ENCODE measurements at regions not wholly inside any gene's neighbourhood (a gene's known extent, or its start where the extent isn't known, plus 50 kb on each side); places are given as distances from the start of the nearest gene placed in this dataset.

GRCh38 chrX:107566604-107567262, 61.6 kb upstream of the PRPS1 start:
- peak in 1 of 2 donors; percentile 58 for DNase-seq (ENCODE audit: low read depth in 2 of 2)

DNA sequence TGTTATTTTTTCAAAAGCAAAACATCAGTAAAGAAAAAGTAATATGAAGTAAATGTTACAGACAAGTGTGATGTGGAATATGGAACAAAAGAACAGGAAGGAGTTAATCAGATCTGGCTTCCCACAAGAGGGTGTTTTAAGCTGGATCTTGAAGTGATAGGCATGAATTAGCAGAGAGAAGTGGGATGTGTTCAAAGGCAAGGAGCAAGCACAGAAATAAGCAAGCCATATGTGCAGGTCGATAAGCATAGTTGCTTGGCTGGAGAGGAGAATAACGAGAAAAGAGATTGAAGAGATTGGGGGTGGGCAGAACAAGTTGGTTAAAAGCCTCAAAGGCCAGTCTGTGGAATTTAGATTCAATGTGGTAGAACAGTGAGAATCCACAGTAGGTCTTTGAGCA, 60.9 kb upstream of the PRPS1 start:
- Histone ChIP-seq H3K4me3 (replicated peaks in 1 of 4; ENCODE audit: control extremely low read depth in 1 of 4, insufficient read depth in 1 of 4, low read depth in 3 of 4, low read length in 4 of 4) (no peak overlapping the region), H3K4me1 (ENCODE audit: control insufficient read depth, extremely low read depth, insufficient read depth, low read length) (peaks cover 5% of the 10 kb centered on the region), H3K4me2 (ENCODE audit: extremely low read depth, insufficient read depth, low read length) (no peak overlapping the region), H3K9me3 (ENCODE audit: control insufficient read depth, insufficient read depth, low read depth, low read length) (no peaks in the 10 kb centered on the region), H3K27ac (ENCODE audit: insufficient read depth, low read length) (no peak overlapping the region), H3K36me3 (ENCODE audit: control insufficient read depth, insufficient read depth, low read length) (no peaks in the 10 kb centered on the region), H3K27me3 (ENCODE audit: control insufficient read depth, insufficient read depth, low read length) (no peaks in the 10 kb centered on the region), H2AFZ (ENCODE audit: low read length) (no peak overlapping the region), H3K9ac (ENCODE audit: insufficient read depth, low read length) (no peak overlapping the region), H3K79me2 (ENCODE audit: control insufficient read depth, insufficient read depth, low read length) (no peaks in the 10 kb centered on the region), H4K20me1 (ENCODE audit: control insufficient read depth, extremely low read depth, insufficient read depth, low read length) (no peaks in the 10 kb centered on the region)
- DNase-seq (ENCODE audit: low read depth in 2 of 2) = no peak
- TF ChIP-seq, protein P1, sequence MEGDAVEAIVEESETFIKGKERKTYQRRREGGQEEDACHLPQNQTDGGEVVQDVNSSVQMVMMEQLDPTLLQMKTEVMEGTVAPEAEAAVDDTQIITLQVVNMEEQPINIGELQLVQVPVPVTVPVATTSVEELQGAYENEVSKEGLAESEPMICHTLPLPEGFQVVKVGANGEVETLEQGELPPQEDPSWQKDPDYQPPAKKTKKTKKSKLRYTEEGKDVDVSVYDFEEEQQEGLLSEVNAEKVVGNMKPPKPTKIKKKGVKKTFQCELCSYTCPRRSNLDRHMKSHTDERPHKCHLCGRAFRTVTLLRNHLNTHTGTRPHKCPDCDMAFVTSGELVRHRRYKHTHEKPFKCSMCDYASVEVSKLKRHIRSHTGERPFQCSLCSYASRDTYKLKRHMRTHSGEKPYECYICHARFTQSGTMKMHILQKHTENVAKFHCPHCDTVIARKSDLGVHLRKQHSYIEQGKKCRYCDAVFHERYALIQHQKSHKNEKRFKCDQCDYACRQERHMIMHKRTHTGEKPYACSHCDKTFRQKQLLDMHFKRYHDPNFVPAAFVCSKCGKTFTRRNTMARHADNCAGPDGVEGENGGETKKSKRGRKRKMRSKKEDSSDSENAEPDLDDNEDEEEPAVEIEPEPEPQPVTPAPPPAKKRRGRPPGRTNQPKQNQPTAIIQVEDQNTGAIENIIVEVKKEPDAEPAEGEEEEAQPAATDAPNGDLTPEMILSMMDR (conservative IDR thresholded peaks at IDR 0.05 in 1 of 2, IDR thresholded peaks at IDR 0.05 in 1 of 2; ENCODE audit: low read depth in 1 of 2, low read length in 2 of 2) = no peak
- no peak for TF ChIP-seq EZH2 (IDR thresholded peaks at IDR 0.05; ENCODE audit: low read length, missing control alignments)

More at GRCh38 chrX:107566604-107567262, 61.6 kb upstream of the PRPS1 start:
- H3K4me3 ChIP-seq (replicated peaks in 1 of 4; ENCODE audit: control extremely low read depth in 1 of 4, insufficient read depth in 1 of 4, low read depth in 3 of 4, low read length in 4 of 4) = no peak overlapping the region
- no peaks in the 10 kb centered on the region for H3K79me2 ChIP-seq (ENCODE audit: control insufficient read depth, insufficient read depth, low read length)
- H2AFZ ChIP-seq (ENCODE audit: low read length) = no peak overlapping the region
- peaks cover 5% of the 10 kb centered on the region for H3K4me1 ChIP-seq (ENCODE audit: control insufficient read depth, extremely low read depth, insufficient read depth, low read length)
- no peak overlapping the region for H3K4me2 ChIP-seq (ENCODE audit: extremely low read depth, insufficient read depth, low read length)
- no peaks in the 10 kb centered on the region for H3K27me3 ChIP-seq (ENCODE audit: control insufficient read depth, insufficient read depth, low read length)
- no peaks in the 10 kb centered on the region for H4K20me1 ChIP-seq (ENCODE audit: control insufficient read depth, extremely low read depth, insufficient read depth, low read length)
- H3K27ac ChIP-seq (ENCODE audit: insufficient read depth, low read length) = no peak overlapping the region
- no peaks in the 10 kb centered on the region for H3K36me3 ChIP-seq (ENCODE audit: control insufficient read depth, insufficient read depth, low read length)
- H3K9me3 ChIP-seq (ENCODE audit: control insufficient read depth, insufficient read depth, low read depth, low read length) = no peaks in the 10 kb centered on the region
- TF ChIP-seq, protein P1 (conservative IDR thresholded peaks at IDR 0.05 in 1 of 2, IDR thresholded peaks at IDR 0.05 in 1 of 2; ENCODE audit: low read depth in 1 of 2, low read length in 2 of 2) = no peak
- TF ChIP-seq EZH2 (IDR thresholded peaks at IDR 0.05; ENCODE audit: low read length, missing control alignments) = no peak
- H3K9ac ChIP-seq (ENCODE audit: insufficient read depth, low read length) = no peak overlapping the region

DNA sequence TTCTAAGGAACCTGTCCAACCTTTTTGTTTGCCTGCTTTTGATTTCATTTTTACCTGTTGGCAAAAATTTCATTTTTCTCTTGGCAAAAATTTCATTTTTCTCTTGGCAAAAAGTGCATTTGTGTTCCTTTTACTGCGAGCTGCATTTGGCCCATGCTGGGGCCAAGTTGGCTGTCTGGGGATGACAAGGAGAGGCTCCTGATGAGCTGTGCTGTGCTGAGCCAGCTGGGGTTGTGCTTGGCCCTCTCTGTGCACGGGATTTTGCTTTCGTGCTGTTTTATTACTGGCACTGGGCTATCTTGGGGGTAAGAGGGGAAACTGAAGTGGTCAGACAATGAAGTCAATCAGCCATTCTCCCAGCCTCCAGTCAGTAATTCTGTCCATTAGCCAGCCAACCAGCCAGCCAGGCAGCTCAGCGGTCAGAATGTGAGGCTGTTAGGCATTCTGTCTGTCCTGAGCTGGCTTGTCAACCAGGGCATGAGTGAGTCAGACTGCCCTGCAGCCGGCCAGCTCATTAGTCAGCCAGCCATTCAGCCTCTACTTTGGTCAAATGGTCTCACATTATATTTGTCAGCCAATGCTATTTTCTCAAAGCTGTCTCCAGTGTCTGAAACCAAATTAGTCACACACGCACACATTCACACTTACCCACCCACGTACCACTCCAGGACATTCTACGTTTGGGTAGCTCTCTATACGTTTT, 56.9 kb upstream of the PRPS1 start:
- no peaks in the 10 kb centered on the region for H4K20me1 ChIP-seq (ENCODE audit: control insufficient read depth, extremely low read depth, insufficient read depth, low read length)
- H3K4me1 ChIP-seq (ENCODE audit: control insufficient read depth, extremely low read depth, insufficient read depth, low read length) = peaks cover 6% of the 10 kb centered on the region
- H3K9ac ChIP-seq (ENCODE audit: insufficient read depth, low read length) = no peak overlapping the region
- TF ChIP-seq EZH2 (IDR thresholded peaks at IDR 0.05; ENCODE audit: low read length, missing control alignments) = no peak
- TF ChIP-seq, protein P1 (conservative IDR thresholded peaks at IDR 0.05 in 1 of 2, IDR thresholded peaks at IDR 0.05 in 1 of 2; ENCODE audit: low read depth in 1 of 2, low read length in 2 of 2) = no peak
- H3K4me2 ChIP-seq (ENCODE audit: extremely low read depth, insufficient read depth, low read length) = peak overlapping the region; percentile 42
- H3K36me3 ChIP-seq (ENCODE audit: control insufficient read depth, insufficient read depth, low read length) = no peaks in the 10 kb centered on the region
- H3K27ac ChIP-seq (ENCODE audit: insufficient read depth, low read length) = peak overlapping the region; percentile 36
- H3K79me2 ChIP-seq (ENCODE audit: control insufficient read depth, insufficient read depth, low read length) = no peaks in the 10 kb centered on the region
- H3K4me3 ChIP-seq (replicated peaks in 1 of 4; ENCODE audit: control extremely low read depth in 1 of 4, insufficient read depth in 1 of 4, low read depth in 3 of 4, low read length in 4 of 4) = no peak overlapping the region
- H2AFZ ChIP-seq (ENCODE audit: low read length) = no peak overlapping the region
- no peaks in the 10 kb centered on the region for H3K9me3 ChIP-seq (ENCODE audit: control insufficient read depth, insufficient read depth, low read depth, low read length)
- DNase-seq (ENCODE audit: low read depth in 2 of 2) = peak; percentile 84 to 97
- no peaks in the 10 kb centered on the region for H3K27me3 ChIP-seq (ENCODE audit: control insufficient read depth, insufficient read depth, low read length)

Measured in fibroblast of lung (primary cell).